Type B pancreatic cell (in vitro differentiated cells): ENCODE measurements at regions not wholly inside any gene's neighbourhood (a gene's known extent, or its start where the extent isn't known, plus 50 kb on each side); places are given as distances from the start of the nearest gene placed in this dataset.

Experiments
- DNase-seq: peaks from one replicate; pipeline ENCODE4 v3.0.0; 2021; ENCODE audit warnings: mixed read lengths; ENCODE audit not compliant: unreplicated experiment; ENCODE audit errors: extremely low spot score
- H3K27ac Mint-ChIP-seq: 2 replicates; pipeline ENCODE4 v1.8.0; 2021; ENCODE audit warnings: mild to moderate bottlenecking, mixed read lengths
- H3K27me3 Mint-ChIP-seq: 2 replicates; pipeline ENCODE4 v1.8.0; 2021; ENCODE audit warnings: mixed read lengths
- H3K36me3 Mint-ChIP-seq: 2 replicates; pipeline ENCODE4 v1.8.0; 2021; ENCODE audit warnings: mixed read lengths
- H3K4me1 Mint-ChIP-seq: one replicate; pipeline ENCODE4 v1.8.0; 2021; ENCODE audit warnings: mixed read lengths; ENCODE audit not compliant: unreplicated experiment
- H3K4me3 Mint-ChIP-seq: 2 replicates; pipeline ENCODE4 v1.8.0; 2021; ENCODE audit warnings: mild to moderate bottlenecking, mixed read lengths
- H3K9me3 Mint-ChIP-seq: 2 replicates; pipeline ENCODE4 v1.8.0; 2021; ENCODE audit warnings: mixed read lengths
- CTCF ChIP-seq: fragments of 200-600 bp; sonication (generic); conservative IDR thresholded peaks from 2 replicates; pipeline ENCODE4 v1.5.0; 2021; ENCODE audit warnings: antibody characterized with exemption, mild to moderate bottlenecking

GRCh38 chr2:138236142-138236541 is 265.4 kb upstream of the SPOPL start:
- no peaks in the 10 kb centered on the region for H3K27me3 Mint-ChIP-seq
- no peak overlapping the region for H3K4me3 Mint-ChIP-seq
- H3K36me3 Mint-ChIP-seq = no peaks in the 10 kb centered on the region
- DNase-seq = no peak
- no peaks in the 10 kb centered on the region for H3K9me3 Mint-ChIP-seq
- H3K4me1 Mint-ChIP-seq = peaks cover 13% of the 10 kb centered on the region
- H3K27ac Mint-ChIP-seq = peak overlapping the region; percentile 36
- no peak for TF ChIP-seq CTCF

DNA sequence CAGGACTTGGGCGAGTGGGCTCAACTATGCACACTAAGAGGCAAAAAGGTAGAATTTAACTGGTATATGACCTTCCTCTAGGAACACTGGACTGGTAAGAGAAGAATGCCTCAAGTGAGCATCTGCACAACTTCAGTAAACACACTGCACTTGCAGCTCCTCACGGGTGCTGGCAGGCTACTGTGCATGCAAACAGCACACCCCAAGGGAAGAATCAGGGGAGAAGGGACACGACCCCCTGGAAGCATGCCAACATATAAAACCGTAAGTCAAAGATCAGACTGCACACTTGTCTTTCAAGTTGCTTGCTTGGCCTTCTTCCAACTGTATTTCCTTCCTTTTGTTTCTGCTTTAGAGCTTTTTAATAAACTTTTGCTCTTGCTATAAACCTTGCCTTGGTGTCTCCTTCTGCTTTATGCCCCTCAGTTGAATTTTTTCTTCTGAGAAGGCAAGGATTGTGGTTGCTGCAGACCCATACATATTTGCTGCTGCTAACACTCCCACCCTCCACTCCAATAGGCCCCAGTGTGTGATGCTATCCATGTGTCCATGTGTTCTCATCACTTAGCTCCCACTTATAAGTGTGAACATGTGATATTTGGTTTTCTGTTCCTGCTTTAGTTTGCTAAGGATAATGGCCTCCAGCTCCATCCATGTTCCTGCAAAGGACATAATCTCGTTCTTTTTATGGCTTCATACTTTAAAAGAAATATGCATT is 263.7 kb upstream of the SPOPL start:
- Mint-ChIP-seq H3K4me3 (peak overlapping the region; percentile 13), H3K27me3 (no peaks in the 10 kb centered on the region), H3K4me1 (peaks cover 13% of the 10 kb centered on the region), H3K9me3 (no peaks in the 10 kb centered on the region), H3K36me3 (no peaks in the 10 kb centered on the region), H3K27ac (no peak overlapping the region)
- DNase-seq = no peak
- no peak for TF ChIP-seq CTCF

GRCh38 chr2:138238908-138239307 is 262.7 kb upstream of the SPOPL start:
- Mint-ChIP-seq H3K4me3 (no peak overlapping the region), H3K27me3 (no peaks in the 10 kb centered on the region), H3K27ac (no peak overlapping the region), H3K4me1 (peaks cover 18% of the 10 kb centered on the region), H3K9me3 (no peaks in the 10 kb centered on the region), H3K36me3 (no peaks in the 10 kb centered on the region)
- no peak for TF ChIP-seq CTCF
- no peak for DNase-seq

GRCh38 chr2:138239902-138240491 is 261.6 kb upstream of the SPOPL start:
- DNase-seq = no peak
- Mint-ChIP-seq H3K4me1 (peaks cover 17% of the 10 kb centered on the region), H3K9me3 (no peaks in the 10 kb centered on the region), H3K36me3 (no peaks in the 10 kb centered on the region), H3K4me3 (no peak overlapping the region), H3K27ac (no peak overlapping the region), H3K27me3 (no peaks in the 10 kb centered on the region)
- TF ChIP-seq CTCF = no peak

- Mint-ChIP-seq H3K36me3 (no peaks in the 10 kb centered on the region), H3K4me3 (peak overlapping the region; percentile 14), H3K27ac (no peak overlapping the region)
Observed at GRCh38 chr2:138243372-138243771, 258.2 kb upstream of the SPOPL start.

More at GRCh38 chr2:138243372-138243771, 258.2 kb upstream of the SPOPL start:
- DNase-seq = no peak
- peaks cover 5% of the 10 kb centered on the region for H3K4me1 Mint-ChIP-seq
- H3K27me3 Mint-ChIP-seq = no peaks in the 10 kb centered on the region
- H3K9me3 Mint-ChIP-seq = no peaks in the 10 kb centered on the region
- no peak for TF ChIP-seq CTCF
